Spleen (tissue), 11 donors: ENCODE measurements at regions not wholly inside any gene's neighbourhood (a gene's known extent, or its start where the extent isn't known, plus 50 kb on each side); places are given as distances from the start of the nearest gene placed in this dataset.

Experiments
- DNase-seq: peaks from one replicate; pipeline ENCODE4 v3.0.0-alpha.2; 2020
- H3K27ac ChIP-seq, 8 donors: fragments of 200-600 bp; sonication (generic) in 7 of 8; 1 replicate in 4 of 8; 2 replicates in 4 of 8; pipeline versions ENCODE4 v1.5.0 to v1.8.0; 2016 to 2021; ENCODE audit warnings: inconsistent platforms in 4 of 8, mild to moderate bottlenecking in 4 of 8, moderate library complexity in 1 of 8
- H3K27me3 ChIP-seq, 7 donors: fragments of 200-600 bp; sonication (generic) in 6 of 7; replicated peaks in 1 of 7; 1 replicate in 4 of 7; 2 replicates in 3 of 7; pipeline versions ENCODE4 v1.5.0 to v1.8.0; 2016 to 2021; ENCODE audit warnings: inconsistent platforms in 3 of 7, mild to moderate bottlenecking in 1 of 7
- H3K36me3 ChIP-seq, 6 donors: fragments of 200-600 bp; sonication (generic) in 5 of 6; 1 replicate in 4 of 6; 2 replicates in 2 of 6; pipeline versions ENCODE4 v1.5.0 to v1.8.0; 2016 to 2021; ENCODE audit warnings: inconsistent platforms in 2 of 6
- H3K4me1 ChIP-seq, 6 donors: fragments of 200-600 bp; sonication (generic) in 5 of 6; 1 replicate in 3 of 6; 2 replicates in 3 of 6; pipeline versions ENCODE4 v1.5.0 to v1.8.0; 2016 to 2021; ENCODE audit warnings: inconsistent platforms in 3 of 6
- H3K4me3 ChIP-seq, 8 donors: fragments of 200-600 bp; sonication (generic) in 7 of 8; 1 replicate in 4 of 8; 2 replicates in 4 of 8; pipeline versions ENCODE4 v1.5.0 to v1.8.0; 2016 to 2021; ENCODE audit warnings: inconsistent platforms in 4 of 8, mild to moderate bottlenecking in 4 of 8, moderate library complexity in 2 of 8
- H3K9me3 ChIP-seq, 8 donors: fragments of 200-600 bp; sonication (generic) in 7 of 8; 1 replicate in 4 of 8; 2 replicates in 4 of 8; pipeline versions ENCODE4 v1.5.0 to v1.8.0; 2016 to 2021; ENCODE audit warnings: inconsistent platforms in 4 of 8
- CTCF ChIP-seq, 11 experiments: fragments of 200-600 bp in 7 of 11; fragments of 450-650 bp in 4 of 11; sonication (generic) in 4 of 11; IDR thresholded peaks in 8 of 11; conservative IDR thresholded peaks in 3 of 11; 1 replicate in 7 of 11; 2 replicates in 4 of 11; pipeline versions ENCODE4 v1.4.0 to v1.8.0; 2016 to 2021; ENCODE audit warnings: antibody characterized with exemption in 11 of 11, inconsistent platforms in 4 of 11, mild to moderate bottlenecking in 1 of 11
- POLR2A ChIP-seq, 3 donors: fragments of 450-650 bp; IDR thresholded peaks; one replicate each; pipeline ENCODE4 v1.5.1; 2017; ENCODE audit warnings: antibody characterized with exemption in 3 of 3, mild to moderate bottlenecking in 1 of 3
- POLR2AphosphoS5 ChIP-seq, 3 donors: sonication (generic); formaldehyde crosslinking; IDR thresholded peaks; one replicate each; pipeline ENCODE4 v1.5.1; 2017; ENCODE audit warnings: antibody characterized with exemption in 3 of 3
- WGBS, 5 donors: extraction: QIAGEN DNeasy Blood & Tissue Kit in 3 of 5; methylation state at CpG; one replicate each; pipeline versions ENCODE4 v1.1.5 to v1.1.7; 2013 to 2018; 5-methylcytosine and 5-hydroxymethylcytosine counted together
- intact Hi-C: fragments of 100-400 bp; cut with DNase I; formaldehyde crosslinking; loops from one replicate; pipeline ENCODE4 v1.15.0; 2023; ENCODE audit warnings: low total_unique reads
- donor health status: healthy with polysubstance abuse.
- donor health status: DM: no; HTN: no; CAD: no; lungs with moderate emphysema.
- donor health status: DM: no; HTN: no; CAD: no.
- donor health status: Bipolar disorder and iron deficiency.
- donor health status: healthy.
- donor health status: DM: no; HTN: no; CAD: no.
- donor health status: DM: yes; HTN: yes; CAD: no.

DNA sequence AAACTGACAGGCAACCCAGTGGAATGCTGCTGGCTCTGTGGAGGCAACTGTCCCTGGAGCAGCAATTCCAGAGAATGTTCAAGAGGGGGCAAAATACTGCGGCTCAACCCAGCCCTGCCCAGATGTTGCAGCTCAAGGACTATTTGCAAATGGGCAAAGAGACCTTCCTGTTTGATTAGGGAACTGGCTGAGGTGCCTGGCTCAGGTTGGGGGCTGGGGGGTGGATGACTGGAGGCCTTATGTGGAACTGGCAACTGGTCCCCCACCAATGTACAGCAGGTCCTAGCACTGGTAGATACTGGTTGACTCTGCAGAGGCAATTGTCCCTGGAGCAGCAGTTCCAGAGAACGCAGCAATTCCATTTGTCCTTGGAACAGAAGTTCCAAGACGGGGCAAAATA is 302.5 kb downstream of the ZPLD1 start:
- no peak for DNase-seq
- Histone ChIP-seq H3K9me3 (no peaks in the 10 kb centered on the region), H3K4me3 (no peak overlapping the region), H3K4me1 (no peaks in the 10 kb centered on the region), H3K36me3 (no peaks in the 10 kb centered on the region), H3K27ac (no peak overlapping the region), H3K27me3 (no peaks in the 10 kb centered on the region)
- intact Hi-C loops = no loop called here
- TF ChIP-seq POLR2A (IDR thresholded peaks at IDR 0.05) = no peak
- 74 to 91% (median 83%) methylated on average over 3 of the region's 3 CpGs for WGBS, 5 donors

- intact Hi-C loops = no loop called here
- Histone ChIP-seq H3K27me3 (no peaks in the 10 kb centered on the region), H3K4me3 (no peak overlapping the region), H3K27ac (no peak overlapping the region), H3K4me1 (no peaks in the 10 kb centered on the region), H3K36me3 (no peaks in the 10 kb centered on the region), H3K9me3 (no peaks in the 10 kb centered on the region)
- no peak for TF ChIP-seq POLR2A (IDR thresholded peaks at IDR 0.05)
- peak in 1 of 11 experiments; percentile 10 for TF ChIP-seq CTCF (IDR thresholded peaks at IDR 0.05 in 8 of 11, conservative IDR thresholded peaks at IDR 0.05 in 3 of 11)
- no peak for TF ChIP-seq POLR2AphosphoS5 (IDR thresholded peaks at IDR 0.05)
- no peak for DNase-seq
- 74 to 89% (median 81%) methylated on average over 5 to 6 of the region's 6 CpGs for WGBS, 5 donors
Measured at GRCh38 chr3:102741105-102741504, 306.3 kb downstream of the ZPLD1 start.

- H3K27ac ChIP-seq = no peak overlapping the region
- H3K4me1 ChIP-seq = no peaks in the 10 kb centered on the region
- intact Hi-C loops = no loop called here
- H3K4me3 ChIP-seq = no peak overlapping the region
- no peaks in the 10 kb centered on the region for H3K9me3 ChIP-seq
- TF ChIP-seq POLR2A (IDR thresholded peaks at IDR 0.05) = no peak
- TF ChIP-seq POLR2AphosphoS5 (IDR thresholded peaks at IDR 0.05) = no peak
- TF ChIP-seq CTCF (IDR thresholded peaks at IDR 0.05 in 8 of 11, conservative IDR thresholded peaks at IDR 0.05 in 3 of 11) = no peak
- H3K27me3 ChIP-seq = no peaks in the 10 kb centered on the region
- WGBS, 5 donors = 84 to 92% (median 89%) methylated on average over 6 of the region's 6 CpGs
- no peaks in the 10 kb centered on the region for H3K36me3 ChIP-seq
- DNase-seq = no peak
Measured at GRCh38 chr3:102741694-102742093, 306.9 kb downstream of the ZPLD1 start.

- no peak for DNase-seq
- TF ChIP-seq POLR2A (IDR thresholded peaks at IDR 0.05) (no peak), POLR2AphosphoS5 (IDR thresholded peaks at IDR 0.05) (no peak), CTCF (IDR thresholded peaks at IDR 0.05 in 8 of 11, conservative IDR thresholded peaks at IDR 0.05 in 3 of 11) (no peak)
- Histone ChIP-seq H3K4me3 (no peak overlapping the region), H3K27me3 (no peaks in the 10 kb centered on the region), H3K36me3 (no peaks in the 10 kb centered on the region), H3K9me3 (no peaks in the 10 kb centered on the region), H3K27ac (no peak overlapping the region), H3K4me1 (no peaks in the 10 kb centered on the region)
- WGBS, 5 donors = 62 to 69% (median 65%) methylated on average over 4 of the region's 4 CpGs
- intact Hi-C loops = no loop called here
Measured at GRCh38 chr3:102745881-102746280, 311.1 kb downstream of the ZPLD1 start.

DNA sequence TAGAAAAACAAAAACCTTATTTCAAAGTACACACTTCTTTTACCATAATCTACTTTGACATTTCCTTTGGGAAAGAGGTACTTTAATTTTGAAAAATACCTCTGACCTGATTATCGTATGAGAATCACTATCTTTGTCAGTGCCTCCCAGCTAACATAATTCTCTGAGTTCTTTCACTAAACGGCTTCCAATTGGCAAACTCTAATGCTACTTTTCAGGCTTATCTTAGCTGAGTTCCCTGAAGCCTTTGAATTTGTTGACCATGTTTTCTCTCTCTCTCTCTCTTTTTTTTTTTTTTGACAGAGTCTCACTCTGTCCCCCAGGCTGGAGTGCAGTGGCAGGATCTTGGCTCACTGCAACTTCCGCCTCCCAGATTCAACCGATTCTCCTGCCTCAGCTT is 312.8 kb downstream of the ZPLD1 start:
- Histone ChIP-seq H3K27ac (no peak overlapping the region), H3K27me3 (no peaks in the 10 kb centered on the region), H3K4me3 (no peak overlapping the region), H3K9me3 (no peaks in the 10 kb centered on the region), H3K4me1 (no peaks in the 10 kb centered on the region), H3K36me3 (no peaks in the 10 kb centered on the region)
- no peak for DNase-seq
- TF ChIP-seq POLR2AphosphoS5 (IDR thresholded peaks at IDR 0.05) (no peak), POLR2A (IDR thresholded peaks at IDR 0.05) (no peak), CTCF (IDR thresholded peaks at IDR 0.05 in 8 of 11, conservative IDR thresholded peaks at IDR 0.05 in 3 of 11) (no peak)
- intact Hi-C loops = no loop called here
- WGBS, 5 donors = 71 to 81% (median 74%) methylated on average over 4 of the region's 4 CpGs
